Lower lobe of right lung (tissue), 2 donors: ENCODE measurements at regions not wholly inside any gene's neighbourhood (a gene's known extent, or its start where the extent isn't known, plus 50 kb on each side); places are given as distances from the start of the nearest gene placed in this dataset.
"Not testable (repeated sequence)": the region's sequence is repeated elsewhere in the genome, so short reads cannot be mapped to it uniquely, and the experiment has no call there.

Experiments
- ATAC-seq, 2 donors: fragments of 200-7000 bp; cut with Tn5 transposase; one replicate each; pipeline ENCODE4 v1.9.1; 2020 to 2022; ENCODE audit warnings: mild to moderate bottlenecking in 2 of 2, moderate library complexity in 2 of 2
- DNase-seq: peaks from one replicate; pipeline ENCODE4 v3.0.0-alpha.2; 2020
- H3K27ac ChIP-seq: fragments of 200-600 bp; one replicate; pipeline ENCODE4 v1.8.0; 2022
- H3K27me3 ChIP-seq: fragments of 200-600 bp; one replicate; pipeline ENCODE4 v1.8.0; 2022; ENCODE audit warnings: low read depth
- H3K36me3 ChIP-seq: fragments of 200-600 bp; one replicate; pipeline ENCODE4 v1.8.0; 2022; ENCODE audit warnings: mild to moderate bottlenecking
- H3K4me1 ChIP-seq: fragments of 200-600 bp; one replicate; pipeline ENCODE4 v1.8.0; 2022
- H3K4me3 ChIP-seq: fragments of 200-600 bp; one replicate; pipeline ENCODE4 v1.8.0; 2022; ENCODE audit warnings: mild to moderate bottlenecking
- H3K9me3 ChIP-seq: fragments of 200-600 bp; one replicate; pipeline ENCODE4 v1.8.0; 2022
- intact Hi-C: fragments of 100-400 bp; cut with DNase I; formaldehyde crosslinking; loops from one replicate; pipeline ENCODE4 v1.11.0; 2022
- TF ChIP-seq, protein P1 (sequence below): fragments of 200-600 bp; IDR thresholded peaks from one replicate; pipeline ENCODE4 v1.8.0; 2022; ENCODE audit warnings: antibody characterized with exemption, mild to moderate bottlenecking
- donor health status: DM: no; HTN: yes; CAD: no; lungs with severe emphysema.

DNA sequence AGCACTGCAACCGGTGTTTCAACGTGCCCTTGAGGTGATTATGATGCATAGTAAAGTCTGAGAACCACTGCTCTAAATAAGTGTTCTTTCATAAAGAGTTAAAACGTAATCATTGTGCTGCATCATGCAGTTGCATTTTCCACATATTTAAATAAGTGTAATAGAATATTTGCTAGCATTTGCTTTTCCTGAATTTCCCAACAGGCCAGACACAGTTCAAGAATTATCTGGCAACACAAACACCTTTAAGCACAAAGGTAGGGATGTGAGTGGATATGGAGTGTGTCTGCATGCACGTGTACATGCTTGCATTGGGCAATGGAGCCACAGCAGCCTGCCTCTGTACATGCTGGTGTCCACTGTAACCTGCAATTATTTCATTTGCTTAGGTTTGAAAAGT lies 193.6 kb upstream of the PIK3R1 start:
- no peak overlapping the region for H3K27ac ChIP-seq
- no peaks in the 10 kb centered on the region for H3K36me3 ChIP-seq
- no peak overlapping the region for H3K4me3 ChIP-seq
- DNase-seq (no peak), ATAC-seq (no peak)
- TF ChIP-seq, protein P1, sequence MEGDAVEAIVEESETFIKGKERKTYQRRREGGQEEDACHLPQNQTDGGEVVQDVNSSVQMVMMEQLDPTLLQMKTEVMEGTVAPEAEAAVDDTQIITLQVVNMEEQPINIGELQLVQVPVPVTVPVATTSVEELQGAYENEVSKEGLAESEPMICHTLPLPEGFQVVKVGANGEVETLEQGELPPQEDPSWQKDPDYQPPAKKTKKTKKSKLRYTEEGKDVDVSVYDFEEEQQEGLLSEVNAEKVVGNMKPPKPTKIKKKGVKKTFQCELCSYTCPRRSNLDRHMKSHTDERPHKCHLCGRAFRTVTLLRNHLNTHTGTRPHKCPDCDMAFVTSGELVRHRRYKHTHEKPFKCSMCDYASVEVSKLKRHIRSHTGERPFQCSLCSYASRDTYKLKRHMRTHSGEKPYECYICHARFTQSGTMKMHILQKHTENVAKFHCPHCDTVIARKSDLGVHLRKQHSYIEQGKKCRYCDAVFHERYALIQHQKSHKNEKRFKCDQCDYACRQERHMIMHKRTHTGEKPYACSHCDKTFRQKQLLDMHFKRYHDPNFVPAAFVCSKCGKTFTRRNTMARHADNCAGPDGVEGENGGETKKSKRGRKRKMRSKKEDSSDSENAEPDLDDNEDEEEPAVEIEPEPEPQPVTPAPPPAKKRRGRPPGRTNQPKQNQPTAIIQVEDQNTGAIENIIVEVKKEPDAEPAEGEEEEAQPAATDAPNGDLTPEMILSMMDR: no peak
- H3K9me3 ChIP-seq: no peaks in the 10 kb centered on the region
- no peaks in the 10 kb centered on the region for H3K27me3 ChIP-seq
- intact Hi-C loops: no loop called here
- H3K4me1 ChIP-seq: no peaks in the 10 kb centered on the region

DNA sequence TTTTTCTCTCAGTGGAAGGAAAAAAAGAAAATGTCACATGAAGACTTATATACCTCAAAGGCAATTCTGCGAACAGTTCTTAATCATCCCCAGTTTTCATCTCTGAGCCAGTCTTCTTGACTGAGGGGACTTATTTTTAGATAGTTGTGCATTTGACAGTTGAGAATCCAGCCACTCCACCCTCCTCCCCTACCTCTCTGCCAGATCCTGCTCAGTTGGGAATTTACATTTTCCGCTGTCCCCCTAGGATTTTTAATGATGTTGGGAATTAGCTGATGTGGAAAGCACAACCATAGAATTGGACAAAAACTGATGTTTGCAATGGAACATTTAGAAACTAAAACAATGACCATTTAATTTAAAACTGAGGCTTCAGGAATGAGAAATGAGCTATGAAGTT lies 194.3 kb upstream of the PIK3R1 start:
- H3K36me3 ChIP-seq: no peaks in the 10 kb centered on the region
- no peaks in the 10 kb centered on the region for H3K9me3 ChIP-seq
- TF ChIP-seq, protein P1: no peak
- no peaks in the 10 kb centered on the region for H3K27me3 ChIP-seq
- H3K4me3 ChIP-seq: no peak overlapping the region
- no peak for DNase-seq
- intact Hi-C loops: no loop called here
- no peak for ATAC-seq
- no peak overlapping the region for H3K27ac ChIP-seq
- H3K4me1 ChIP-seq: no peaks in the 10 kb centered on the region

DNA sequence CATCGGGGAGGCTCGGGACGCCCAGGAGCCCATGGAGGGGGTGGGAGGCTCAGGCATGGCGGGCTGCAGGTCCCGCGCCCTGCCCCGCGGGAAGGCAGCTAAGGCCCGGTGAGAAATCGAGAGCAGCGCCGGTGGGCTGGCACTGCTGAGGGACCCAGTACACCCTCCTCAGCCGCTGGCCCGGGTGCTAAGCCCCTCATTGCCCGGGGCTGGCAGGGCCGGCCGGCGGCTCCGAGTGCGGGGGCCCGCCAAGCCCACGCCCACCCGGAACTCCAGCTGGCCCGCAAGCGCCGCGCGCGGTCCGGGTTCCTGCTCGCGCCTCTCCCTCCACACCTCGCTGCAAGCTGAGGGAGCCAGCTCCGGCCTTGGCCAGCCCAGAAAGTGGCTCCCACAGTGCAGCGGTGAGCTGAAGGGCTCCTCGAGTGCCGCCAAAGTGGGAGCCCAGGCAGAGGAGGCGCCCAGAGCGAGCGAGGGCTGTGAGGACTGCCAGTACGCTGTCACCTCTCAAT lies 195.0 kb upstream of the PIK3R1 start:
- H3K27me3 ChIP-seq, DNase-seq, H3K36me3 ChIP-seq, H3K27ac ChIP-seq, intact Hi-C loops, ATAC-seq, H3K4me3 ChIP-seq, H3K9me3 ChIP-seq, H3K4me1 ChIP-seq: not testable (repeated sequence)

DNA sequence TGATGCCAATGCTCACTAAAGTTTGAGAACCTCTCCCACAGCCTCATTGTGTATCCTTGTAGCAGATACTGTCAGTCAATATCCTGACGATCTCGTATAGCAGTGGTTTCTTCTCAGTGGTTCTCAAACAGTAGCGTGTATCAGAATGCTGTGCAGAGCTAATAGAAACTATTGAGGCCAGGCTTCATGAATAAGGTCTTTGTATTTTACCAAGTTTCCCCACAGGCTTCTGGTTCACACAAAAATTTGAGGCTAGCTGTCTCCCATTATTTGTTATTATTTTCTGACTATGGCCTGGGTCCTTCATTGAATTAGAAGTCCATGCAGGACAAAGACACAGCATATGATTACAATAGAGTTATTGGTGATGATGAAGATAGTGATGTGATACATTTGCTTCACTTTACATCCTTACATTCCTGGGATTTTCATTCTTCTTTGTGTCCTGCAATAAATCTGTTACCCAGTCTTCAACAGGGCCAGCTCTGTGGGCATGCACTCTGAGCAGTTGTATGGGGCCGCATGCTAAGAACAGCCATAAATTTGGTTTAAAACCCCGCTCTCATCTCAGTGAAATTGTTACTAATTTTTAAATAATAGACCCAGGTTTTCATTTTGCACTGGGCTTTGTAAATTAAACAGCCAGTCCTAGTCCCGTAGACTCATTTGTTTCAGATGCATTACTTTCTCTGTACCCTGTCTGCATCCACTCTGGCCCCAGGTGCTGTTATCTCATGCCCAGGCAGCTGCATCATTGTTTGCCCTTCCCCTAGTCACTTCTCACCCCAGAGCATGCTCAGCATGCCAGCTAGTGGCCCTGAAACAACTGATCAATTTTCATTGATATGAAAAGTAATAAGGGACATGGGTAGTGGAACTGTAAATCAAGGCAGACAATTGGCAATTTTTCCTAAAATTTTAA lies 199.9 kb upstream of the PIK3R1 start:
- intact Hi-C loops: no loop called here
- no peak overlapping the region for H3K27ac ChIP-seq
- no peak overlapping the region for H3K4me3 ChIP-seq
- no peaks in the 10 kb centered on the region for H3K4me1 ChIP-seq
- TF ChIP-seq, protein P1: no peak
- no peaks in the 10 kb centered on the region for H3K27me3 ChIP-seq
- DNase-seq (no peak), ATAC-seq (no peak)
- H3K36me3 ChIP-seq: no peaks in the 10 kb centered on the region
- no peaks in the 10 kb centered on the region for H3K9me3 ChIP-seq

DNA sequence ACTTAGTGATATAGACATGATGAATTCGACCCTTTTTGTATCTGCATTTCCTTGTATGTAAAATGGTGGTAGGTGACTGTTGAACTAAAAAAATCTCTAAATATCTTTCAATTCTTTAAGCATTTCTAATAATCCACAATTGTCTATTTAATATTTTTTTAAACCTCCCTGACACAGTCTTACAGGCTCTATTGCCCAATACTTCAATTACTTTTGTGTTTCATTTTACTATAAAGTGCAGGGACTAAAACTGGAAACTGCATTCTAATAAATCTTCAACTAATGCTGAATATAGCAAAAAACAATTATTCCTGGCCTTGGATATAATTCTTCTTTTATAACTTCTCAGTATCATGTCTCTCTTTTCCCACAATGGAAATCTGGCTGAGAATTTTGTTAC lies 202.7 kb upstream of the PIK3R1 start:
- TF ChIP-seq, protein P1: no peak
- Histone ChIP-seq H3K27me3 (no peaks in the 10 kb centered on the region), H3K4me3 (no peak overlapping the region), H3K9me3 (no peaks in the 10 kb centered on the region), H3K4me1 (no peaks in the 10 kb centered on the region), H3K36me3 (no peaks in the 10 kb centered on the region), H3K27ac (no peak overlapping the region)
- intact Hi-C loops: no loop called here
- ATAC-seq (no peak), DNase-seq (no peak)

DNA sequence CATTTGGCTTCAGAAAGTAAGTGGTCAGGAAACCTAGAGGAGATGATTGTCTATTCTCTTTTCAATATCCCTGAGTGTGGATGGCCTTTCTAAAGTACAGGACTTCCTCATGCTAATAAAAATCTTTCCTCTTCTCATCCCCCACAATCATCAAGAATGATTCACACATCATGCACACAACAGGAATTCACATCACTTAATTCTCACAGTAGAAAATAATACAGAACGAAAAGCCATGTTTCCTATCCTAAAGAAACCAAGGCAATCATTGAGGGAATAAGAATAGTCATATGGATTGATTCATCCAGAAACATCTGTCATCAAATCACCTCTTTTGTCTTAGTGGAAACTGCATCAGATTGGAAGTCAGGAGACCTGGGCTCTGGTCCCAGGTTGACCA lies 203.1 kb upstream of the PIK3R1 start:
- intact Hi-C loops: no loop called here
- TF ChIP-seq, protein P1: no peak
- Histone ChIP-seq H3K27me3 (no peaks in the 10 kb centered on the region), H3K9me3 (no peaks in the 10 kb centered on the region), H3K36me3 (no peaks in the 10 kb centered on the region), H3K4me1 (no peaks in the 10 kb centered on the region), H3K4me3 (no peak overlapping the region), H3K27ac (no peak overlapping the region)
- DNase-seq: no peak
- no peak for ATAC-seq
